Fibroblast of lung (primary cell): ENCODE measurements at regions not wholly inside any gene's neighbourhood (a gene's known extent, or its start where the extent isn't known, plus 50 kb on each side); places are given as distances from the start of the nearest gene placed in this dataset.

Experiments used
- DNase-seq, 2 donors: peaks; one replicate each; pipeline versions ENCODE4 v3.0.0 to v3.0.0-alpha.2; 2010; ENCODE audit warnings: low read depth in 2 of 2
- H2AFZ ChIP-seq: 2 replicates; pipeline ENCODE4 v1.5.1; 2012; ENCODE audit warnings: low read length, control low read depth, inconsistent platforms
- H3K27ac ChIP-seq: 2 replicates; pipeline ENCODE4 v1.5.1; 2011; ENCODE audit warnings: low read length, control low read depth; ENCODE audit not compliant: insufficient read depth
- H3K27me3 ChIP-seq: 2 replicates; pipeline ENCODE4 v1.5.1; 2011; ENCODE audit warnings: mild to moderate bottlenecking, low read length; ENCODE audit not compliant: control insufficient read depth, insufficient read depth
- H3K36me3 ChIP-seq: 2 replicates; pipeline ENCODE4 v1.5.1; 2011; ENCODE audit warnings: low read length; ENCODE audit not compliant: control insufficient read depth, insufficient read depth
- H3K4me1 ChIP-seq: 2 replicates; pipeline ENCODE4 v1.5.1; 2011; ENCODE audit warnings: low read length; ENCODE audit not compliant: control insufficient read depth, insufficient read depth; ENCODE audit errors: extremely low read depth
- H3K4me2 ChIP-seq: 2 replicates; pipeline ENCODE4 v1.5.1; 2011; ENCODE audit warnings: low read length, control low read depth; ENCODE audit not compliant: insufficient read depth; ENCODE audit errors: extremely low read depth
- H3K4me3 ChIP-seq, 4 experiments: fragments of 200-600 bp in 1 of 4; sonication (generic) in 1 of 4; replicated peaks in 1 of 4; 2 replicates each; pipeline ENCODE4 v1.5.1; 2011 to 2016; ENCODE audit warnings: low read length in 4 of 4, low read depth in 3 of 4, mild to moderate bottlenecking in 3 of 4, control low read depth in 2 of 4, inconsistent platforms in 1 of 4, mixed read lengths in 1 of 4; ENCODE audit not compliant: insufficient read depth in 1 of 4; ENCODE audit errors: control extremely low read depth in 1 of 4
- H3K79me2 ChIP-seq: 2 replicates; pipeline ENCODE4 v1.5.1; 2012; ENCODE audit warnings: mild to moderate bottlenecking, low read length, inconsistent platforms; ENCODE audit not compliant: control insufficient read depth, insufficient read depth
- H3K9ac ChIP-seq: 2 replicates; pipeline ENCODE4 v1.5.1; 2011; ENCODE audit warnings: mild to moderate bottlenecking, low read length, control low read depth; ENCODE audit not compliant: insufficient read depth
- H3K9me3 ChIP-seq: 2 replicates; pipeline ENCODE4 v1.5.1; 2012; ENCODE audit warnings: low read depth, low read length; ENCODE audit not compliant: control insufficient read depth, insufficient read depth
- H4K20me1 ChIP-seq: 2 replicates; pipeline ENCODE4 v1.5.1; 2011; ENCODE audit warnings: low read length; ENCODE audit not compliant: control insufficient read depth, insufficient read depth; ENCODE audit errors: extremely low read depth
- EZH2 ChIP-seq: IDR thresholded peaks from 2 replicates; pipeline ENCODE4 v1.5.1; 2012; ENCODE audit warnings: low read length, control low read depth, mild to moderate bottlenecking; ENCODE audit errors: missing control alignments
- TF ChIP-seq, protein P1 (sequence below), 2 donors: IDR thresholded peaks in 1 of 2; conservative IDR thresholded peaks in 1 of 2; 1 replicate in 1 of 2; 2 replicates in 1 of 2; pipeline ENCODE4 v1.5.1; 2011 to 2012; ENCODE audit warnings: low read length in 2 of 2, control low read depth in 1 of 2, inconsistent platforms in 1 of 2, low read depth in 1 of 2, mild to moderate bottlenecking in 1 of 2

DNA sequence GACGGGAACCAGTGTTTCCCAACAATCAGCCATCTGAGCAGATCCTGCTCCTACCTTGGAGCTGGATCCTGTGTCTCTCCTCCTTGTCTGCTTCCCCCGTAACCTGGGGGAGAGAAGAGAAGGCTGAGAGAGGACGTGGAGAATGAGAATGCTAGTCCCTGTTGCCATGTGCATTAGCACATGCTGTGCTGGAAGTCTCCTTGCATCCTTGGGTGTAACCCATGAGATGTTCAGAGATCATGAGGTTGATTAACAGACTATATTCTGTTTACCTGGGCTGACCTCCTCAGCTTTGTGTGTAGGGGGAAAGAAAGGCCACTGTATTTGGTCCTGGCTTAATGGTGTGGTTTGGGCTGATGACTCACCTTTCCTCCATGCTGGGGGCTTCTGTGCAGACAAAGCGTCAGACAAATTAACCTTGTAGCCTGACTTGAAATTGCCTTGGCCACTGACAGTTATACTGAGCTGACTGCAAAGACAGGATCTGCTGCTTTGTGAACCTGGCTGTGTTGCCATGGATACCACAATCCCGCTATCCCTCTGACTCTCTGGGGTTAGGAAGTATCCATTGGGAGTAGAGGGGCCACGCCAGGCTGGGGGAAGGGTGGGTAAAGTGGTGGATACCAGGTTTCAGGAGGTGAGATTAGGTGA lies 243.7 kb upstream of the CHD6 start:
- Histone ChIP-seq H3K9me3 (no peaks in the 10 kb centered on the region), H3K4me1 (no peaks in the 10 kb centered on the region), H2AFZ (no peak overlapping the region), H3K4me3 (no peak overlapping the region), H3K4me2 (no peak overlapping the region), H4K20me1 (no peaks in the 10 kb centered on the region), H3K79me2 (no peaks in the 10 kb centered on the region), H3K27ac (no peak overlapping the region), H3K27me3 (no peaks in the 10 kb centered on the region), H3K36me3 (no peaks in the 10 kb centered on the region), H3K9ac (no peak overlapping the region)
- no peak for DNase-seq
- TF ChIP-seq, protein P1, sequence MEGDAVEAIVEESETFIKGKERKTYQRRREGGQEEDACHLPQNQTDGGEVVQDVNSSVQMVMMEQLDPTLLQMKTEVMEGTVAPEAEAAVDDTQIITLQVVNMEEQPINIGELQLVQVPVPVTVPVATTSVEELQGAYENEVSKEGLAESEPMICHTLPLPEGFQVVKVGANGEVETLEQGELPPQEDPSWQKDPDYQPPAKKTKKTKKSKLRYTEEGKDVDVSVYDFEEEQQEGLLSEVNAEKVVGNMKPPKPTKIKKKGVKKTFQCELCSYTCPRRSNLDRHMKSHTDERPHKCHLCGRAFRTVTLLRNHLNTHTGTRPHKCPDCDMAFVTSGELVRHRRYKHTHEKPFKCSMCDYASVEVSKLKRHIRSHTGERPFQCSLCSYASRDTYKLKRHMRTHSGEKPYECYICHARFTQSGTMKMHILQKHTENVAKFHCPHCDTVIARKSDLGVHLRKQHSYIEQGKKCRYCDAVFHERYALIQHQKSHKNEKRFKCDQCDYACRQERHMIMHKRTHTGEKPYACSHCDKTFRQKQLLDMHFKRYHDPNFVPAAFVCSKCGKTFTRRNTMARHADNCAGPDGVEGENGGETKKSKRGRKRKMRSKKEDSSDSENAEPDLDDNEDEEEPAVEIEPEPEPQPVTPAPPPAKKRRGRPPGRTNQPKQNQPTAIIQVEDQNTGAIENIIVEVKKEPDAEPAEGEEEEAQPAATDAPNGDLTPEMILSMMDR (conservative IDR thresholded peaks at IDR 0.05 in 1 of 2, IDR thresholded peaks at IDR 0.05 in 1 of 2; ENCODE audit: low read depth in 1 of 2, low read length in 2 of 2) = no peak
- TF ChIP-seq EZH2 = no peak

DNA sequence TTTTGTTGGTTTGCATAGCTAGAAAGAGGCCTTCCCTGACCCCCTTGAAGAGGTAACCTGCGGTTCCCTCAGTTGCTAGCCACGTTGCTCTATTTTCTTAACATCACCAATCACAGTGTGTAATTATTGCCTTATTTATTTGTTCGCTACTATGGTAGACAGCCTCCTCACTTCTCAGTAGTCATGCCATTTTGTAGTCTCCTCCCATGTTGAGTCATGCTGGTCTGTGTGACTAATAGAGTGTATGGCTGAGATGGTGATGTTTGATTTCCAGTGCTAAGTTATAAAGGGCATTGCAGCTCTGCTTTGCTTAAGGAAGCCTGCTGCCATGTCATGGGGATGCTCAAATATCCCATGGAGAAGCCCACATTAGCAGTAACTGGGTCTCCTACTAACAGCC lies 236.6 kb upstream of the CHD6 start:
- Histone ChIP-seq H3K4me3 (no peak overlapping the region), H3K27ac (no peak overlapping the region), H3K36me3 (no peaks in the 10 kb centered on the region), H3K4me2 (no peak overlapping the region), H3K27me3 (no peaks in the 10 kb centered on the region), H4K20me1 (no peaks in the 10 kb centered on the region), H3K9me3 (no peaks in the 10 kb centered on the region), H2AFZ (no peak overlapping the region), H3K79me2 (no peaks in the 10 kb centered on the region), H3K9ac (no peak overlapping the region), H3K4me1 (no peaks in the 10 kb centered on the region)
- TF ChIP-seq EZH2 = no peak
- TF ChIP-seq, protein P1 (conservative IDR thresholded peaks at IDR 0.05 in 1 of 2, IDR thresholded peaks at IDR 0.05 in 1 of 2; ENCODE audit: low read depth in 1 of 2, low read length in 2 of 2) = no peak
- DNase-seq = peak; percentile 0 to 3

DNA sequence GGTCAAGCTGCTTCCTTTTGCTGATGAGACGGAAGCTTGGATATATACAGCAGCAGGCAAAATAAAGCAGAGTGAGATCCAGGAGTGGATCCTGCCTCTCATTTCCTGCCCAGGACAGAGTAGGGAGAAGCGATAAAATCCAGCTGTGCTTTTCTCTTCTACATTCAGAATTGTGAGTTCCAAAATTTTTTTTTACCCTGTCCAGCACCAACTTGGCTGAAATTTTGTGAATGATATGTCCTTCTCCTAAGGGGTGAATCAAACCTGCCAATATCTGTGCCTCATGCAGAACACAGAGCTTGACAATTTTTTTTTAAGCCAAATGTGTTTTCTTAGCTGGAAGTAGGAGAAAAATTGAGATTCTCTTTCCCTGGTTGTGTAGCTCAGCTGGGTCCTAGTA lies 235.6 kb upstream of the CHD6 start:
- Histone ChIP-seq H4K20me1 (no peaks in the 10 kb centered on the region), H3K79me2 (no peaks in the 10 kb centered on the region), H2AFZ (no peak overlapping the region), H3K4me1 (no peaks in the 10 kb centered on the region), H3K27me3 (no peaks in the 10 kb centered on the region), H3K4me2 (no peak overlapping the region), H3K27ac (no peak overlapping the region), H3K9ac (no peak overlapping the region), H3K9me3 (no peaks in the 10 kb centered on the region), H3K4me3 (no peak overlapping the region), H3K36me3 (no peaks in the 10 kb centered on the region)
- TF ChIP-seq, protein P1 (conservative IDR thresholded peaks at IDR 0.05 in 1 of 2, IDR thresholded peaks at IDR 0.05 in 1 of 2; ENCODE audit: low read depth in 1 of 2, low read length in 2 of 2) = no peak
- no peak for TF ChIP-seq EZH2
- DNase-seq = no peak
